Neural crest cell (in vitro differentiated cells): ENCODE measurements at regions not wholly inside any gene's neighbourhood (a gene's known extent, or its start where the extent isn't known, plus 50 kb on each side); places are given as distances from the start of the nearest gene placed in this dataset.

Source experiments
- DNase-seq: peaks from one replicate; pipeline ENCODE4 v3.0.0; 2021; ENCODE audit warnings: low read depth, mixed read lengths, low spot score
- H3K27ac Mint-ChIP-seq: one replicate; pipeline ENCODE4 v1.8.0; 2021; ENCODE audit warnings: mild to moderate bottlenecking, mixed read lengths; ENCODE audit not compliant: unreplicated experiment
- H3K27me3 Mint-ChIP-seq: 2 replicates; pipeline ENCODE4 v1.8.0; 2021; ENCODE audit warnings: low read depth, mild to moderate bottlenecking, mixed read lengths
- H3K36me3 Mint-ChIP-seq: 2 replicates; pipeline ENCODE4 v1.8.0; 2021; ENCODE audit warnings: low read depth, mild to moderate bottlenecking, mixed read lengths
- H3K4me1 Mint-ChIP-seq: 2 replicates; pipeline ENCODE4 v1.8.0; 2021; ENCODE audit warnings: mixed read lengths
- H3K4me3 Mint-ChIP-seq: one replicate; pipeline ENCODE4 v1.8.0; 2021; ENCODE audit warnings: mild to moderate bottlenecking, mixed read lengths
- H3K9me3 Mint-ChIP-seq: 2 replicates; pipeline ENCODE4 v1.8.0; 2021; ENCODE audit warnings: mixed read lengths
- CTCF ChIP-seq: fragments of 200-600 bp; sonication (generic); conservative IDR thresholded peaks from 2 replicates; pipeline ENCODE4 v1.5.0; 2021; ENCODE audit warnings: antibody characterized with exemption, mild to moderate bottlenecking

- no peak overlapping the region for H3K4me3 Mint-ChIP-seq
- DNase-seq, result no peak
- H3K4me1 Mint-ChIP-seq, result no peaks in the 10 kb centered on the region
- no peak for TF ChIP-seq CTCF
- no peak overlapping the region for H3K27ac Mint-ChIP-seq
- H3K9me3 Mint-ChIP-seq, result peaks cover 2% of the 10 kb centered on the region
- H3K36me3 Mint-ChIP-seq, result no peaks in the 10 kb centered on the region
- no peaks in the 10 kb centered on the region for H3K27me3 Mint-ChIP-seq
Observed at GRCh38 chr5:9724707-9725106, 94.6 kb upstream of the TAS2R1 start.

- H3K27me3 Mint-ChIP-seq, result no peaks in the 10 kb centered on the region
- no peaks in the 10 kb centered on the region for H3K36me3 Mint-ChIP-seq
- no peak for DNase-seq
- H3K27ac Mint-ChIP-seq, result no peak overlapping the region
- no peak overlapping the region for H3K4me3 Mint-ChIP-seq
- H3K9me3 Mint-ChIP-seq, result peaks cover 2% of the 10 kb centered on the region
- H3K4me1 Mint-ChIP-seq, result no peaks in the 10 kb centered on the region
- TF ChIP-seq CTCF, result no peak
Observed at GRCh38 chr5:9722601-9723180, 92.5 kb upstream of the TAS2R1 start.

DNA sequence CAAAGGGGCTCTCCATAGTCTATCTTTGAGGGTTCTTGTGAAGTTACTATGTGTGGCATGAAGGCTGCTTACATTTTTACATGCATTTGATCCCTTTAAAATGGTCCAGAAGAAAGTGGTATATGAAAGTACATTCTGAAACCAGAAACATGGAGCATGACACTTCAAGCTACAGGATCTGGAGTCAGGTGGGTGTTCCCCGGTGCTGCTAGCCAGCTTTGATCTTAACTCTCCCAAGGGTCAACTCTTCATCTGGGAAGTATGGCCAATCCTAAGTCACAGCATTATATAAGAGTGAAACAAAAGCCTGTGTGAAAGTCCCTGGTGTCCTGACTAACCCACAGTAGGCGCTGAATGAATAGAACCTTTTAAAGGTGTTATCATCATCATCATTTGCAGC is 91.0 kb upstream of the TAS2R1 start:
- no peak overlapping the region for H3K27ac Mint-ChIP-seq
- DNase-seq, result no peak
- peaks cover 6% of the 10 kb centered on the region for H3K9me3 Mint-ChIP-seq
- H3K4me3 Mint-ChIP-seq, result no peak overlapping the region
- H3K27me3 Mint-ChIP-seq, result no peaks in the 10 kb centered on the region
- no peak for TF ChIP-seq CTCF
- H3K36me3 Mint-ChIP-seq, result peaks cover 4% of the 10 kb centered on the region
- no peaks in the 10 kb centered on the region for H3K4me1 Mint-ChIP-seq

GRCh38 chr5:9720361-9720760 is 90.2 kb upstream of the TAS2R1 start:
- TF ChIP-seq CTCF, result no peak
- no peaks in the 10 kb centered on the region for H3K4me1 Mint-ChIP-seq
- DNase-seq, result no peak
- no peak overlapping the region for H3K4me3 Mint-ChIP-seq
- peaks cover 4% of the 10 kb centered on the region for H3K36me3 Mint-ChIP-seq
- no peaks in the 10 kb centered on the region for H3K27me3 Mint-ChIP-seq
- peaks cover 6% of the 10 kb centered on the region for H3K9me3 Mint-ChIP-seq
- H3K27ac Mint-ChIP-seq, result no peak overlapping the region

GRCh38 chr5:9716838-9717281 is 86.7 kb upstream of the TAS2R1 start:
- Mint-ChIP-seq H3K4me1 (peaks cover 7% of the 10 kb centered on the region), H3K36me3 (peaks cover 4% of the 10 kb centered on the region), H3K27ac (no peak overlapping the region), H3K4me3 (no peak overlapping the region), H3K9me3 (peaks cover 6% of the 10 kb centered on the region), H3K27me3 (peaks cover 3% of the 10 kb centered on the region)
- no peak for DNase-seq
- no peak for TF ChIP-seq CTCF
